Activated T-cell treated with anti-CD3 and anti-CD28 coated beads, Interleukin-2, amount 50 U/mL, for 72 hours (primary cell): ENCODE measurements at regions not wholly inside any gene's neighbourhood (a gene's known extent, or its start where the extent isn't known, plus 50 kb on each side); places are given as distances from the start of the nearest gene placed in this dataset.
"Not testable (repeated sequence)": the region's sequence is repeated elsewhere in the genome, so short reads cannot be mapped to it uniquely, and the experiment has no call there.

Experiments
- ATAC-seq, 2 donors: fragments of 150-1000 bp; cut with Tn5 transposase; replicated peaks in 1 of 2; 2 replicates each; pipeline ENCODE4 v1.10.0; 2021; ENCODE audit warnings: moderate library complexity in 2 of 2, mild to moderate bottlenecking in 1 of 2
- DNase-seq, 2 donors: peaks; one replicate each; pipeline ENCODE4 v3.0.0; 2021 to 2022; ENCODE audit warnings: mixed read lengths in 1 of 2
- H3K27ac Mint-ChIP-seq: one replicate; pipeline ENCODE4 v1.8.0; 2022; ENCODE audit warnings: mild to moderate bottlenecking, moderate library complexity, mixed read lengths
- H3K27me3 Mint-ChIP-seq: one replicate; pipeline ENCODE4 v1.8.0; 2022; ENCODE audit warnings: low read depth, mixed read lengths
- H3K36me3 Mint-ChIP-seq, 2 donors: one replicate each; pipeline ENCODE4 v1.8.0; 2022; ENCODE audit warnings: mixed read lengths in 2 of 2, mild to moderate bottlenecking in 1 of 2; ENCODE audit not compliant: insufficient read depth in 2 of 2
- H3K4me1 Mint-ChIP-seq: one replicate; pipeline ENCODE4 v1.8.0; 2022; ENCODE audit warnings: low read depth, mixed read lengths
- H3K4me3 Mint-ChIP-seq, 2 donors: one replicate each; pipeline ENCODE4 v1.8.0; 2022; ENCODE audit warnings: mild to moderate bottlenecking in 2 of 2, mixed read lengths in 2 of 2, moderate library complexity in 2 of 2
- H3K9me3 Mint-ChIP-seq, 2 donors: one replicate each; pipeline ENCODE4 v1.8.0; 2022; ENCODE audit warnings: mixed read lengths in 2 of 2

DNA sequence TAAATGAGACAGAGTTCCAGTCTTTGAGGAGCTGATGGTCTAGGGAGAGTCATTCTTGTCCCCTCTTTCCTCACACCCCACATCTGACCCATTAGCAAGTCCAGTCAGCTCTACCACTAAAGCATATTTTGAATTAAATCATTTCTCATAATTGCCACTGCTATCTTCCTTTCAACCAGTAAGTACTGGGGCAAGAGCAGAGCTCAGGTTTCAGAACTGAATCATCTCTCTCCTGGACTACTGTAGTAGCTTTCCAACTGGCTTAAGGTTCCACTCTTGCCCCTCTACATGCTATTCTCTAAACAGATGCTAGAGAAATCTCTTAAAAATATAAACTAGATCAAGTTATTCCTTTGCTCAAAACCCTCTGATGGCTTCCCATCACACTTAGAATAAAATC, 218.3 kb downstream of the TTC6 start:
- H3K4me1 Mint-ChIP-seq: no peaks in the 10 kb centered on the region
- H3K27ac Mint-ChIP-seq: no peak overlapping the region
- no peaks in the 10 kb centered on the region for H3K36me3 Mint-ChIP-seq
- DNase-seq (no peak), ATAC-seq (no peak)
- peaks cover 0 to 2% of the 10 kb centered on the region in 2 donors for H3K9me3 Mint-ChIP-seq
- no peaks in the 10 kb centered on the region for H3K27me3 Mint-ChIP-seq
- no peak overlapping the region for H3K4me3 Mint-ChIP-seq

DNA sequence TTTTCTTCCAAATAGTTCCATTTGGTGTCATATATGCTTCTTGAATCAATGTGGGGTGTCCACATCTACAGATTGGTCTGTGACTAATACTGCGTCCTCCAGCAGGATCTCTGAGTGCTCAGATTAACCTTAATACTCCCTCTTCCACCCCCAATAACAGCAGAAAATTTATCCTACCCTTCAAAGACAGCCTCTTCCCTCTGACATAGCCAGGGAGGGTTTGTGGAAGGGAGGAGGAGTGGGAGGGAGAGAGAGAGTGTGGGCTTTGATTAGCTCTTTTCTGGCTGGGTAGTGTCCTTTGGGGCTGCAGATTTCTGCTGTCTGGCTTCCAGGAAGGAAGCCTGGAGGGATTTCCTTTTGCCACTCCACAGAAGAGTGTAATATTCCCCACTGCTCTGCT, 220.7 kb downstream of the TTC6 start:
- Mint-ChIP-seq H3K27ac (no peak overlapping the region), H3K4me1 (no peaks in the 10 kb centered on the region), H3K36me3 (no peaks in the 10 kb centered on the region), H3K9me3 (no peaks in the 10 kb centered on the region), H3K27me3 (no peaks in the 10 kb centered on the region), H3K4me3 (no peak overlapping the region)
- ATAC-seq: no peak
- no peak for DNase-seq

DNA sequence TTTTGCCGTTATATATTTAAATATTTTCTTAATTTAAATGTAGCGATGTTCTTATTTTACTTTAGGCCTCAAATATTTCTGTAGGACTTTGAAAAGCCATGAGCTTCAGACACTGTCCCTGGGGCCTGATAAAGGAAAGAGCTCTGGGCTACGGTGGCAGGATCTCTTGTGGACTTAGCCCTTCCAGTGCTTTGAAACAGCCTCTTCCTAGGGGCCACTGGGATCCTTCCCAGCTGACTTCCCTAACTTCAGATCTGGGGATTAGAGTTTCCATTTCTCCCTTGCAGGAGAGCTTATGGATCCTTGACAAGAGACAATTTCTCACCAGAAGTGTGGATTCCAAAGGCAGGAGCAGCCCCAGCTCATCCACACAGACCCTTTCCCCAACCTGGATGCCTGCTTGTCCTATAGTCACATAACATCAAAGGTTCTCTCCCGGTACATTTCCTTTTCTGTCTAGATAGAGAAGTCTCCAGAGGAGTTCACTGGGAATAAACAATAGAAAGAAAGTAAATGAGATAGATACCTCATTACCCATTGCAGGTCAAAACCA, 221.4 kb downstream of the TTC6 start:
- Mint-ChIP-seq H3K9me3 (no peaks in the 10 kb centered on the region), H3K4me3 (no peak overlapping the region), H3K4me1 (no peaks in the 10 kb centered on the region), H3K27ac (no peak overlapping the region), H3K36me3 (no peaks in the 10 kb centered on the region), H3K27me3 (no peaks in the 10 kb centered on the region)
- ATAC-seq (no peak), DNase-seq (no peak)

- H3K36me3 Mint-ChIP-seq: no peaks in the 10 kb centered on the region
- ATAC-seq (no peak), DNase-seq (no peak)
- H3K4me3 Mint-ChIP-seq: no peak overlapping the region
- no peaks in the 10 kb centered on the region for H3K27me3 Mint-ChIP-seq
- H3K4me1 Mint-ChIP-seq: no peaks in the 10 kb centered on the region
- H3K9me3 Mint-ChIP-seq: no peaks in the 10 kb centered on the region
- no peak overlapping the region for H3K27ac Mint-ChIP-seq
These were observed 224.0 kb downstream of the TTC6 start for GRCh38 chr14:37819155-37820015.

DNA sequence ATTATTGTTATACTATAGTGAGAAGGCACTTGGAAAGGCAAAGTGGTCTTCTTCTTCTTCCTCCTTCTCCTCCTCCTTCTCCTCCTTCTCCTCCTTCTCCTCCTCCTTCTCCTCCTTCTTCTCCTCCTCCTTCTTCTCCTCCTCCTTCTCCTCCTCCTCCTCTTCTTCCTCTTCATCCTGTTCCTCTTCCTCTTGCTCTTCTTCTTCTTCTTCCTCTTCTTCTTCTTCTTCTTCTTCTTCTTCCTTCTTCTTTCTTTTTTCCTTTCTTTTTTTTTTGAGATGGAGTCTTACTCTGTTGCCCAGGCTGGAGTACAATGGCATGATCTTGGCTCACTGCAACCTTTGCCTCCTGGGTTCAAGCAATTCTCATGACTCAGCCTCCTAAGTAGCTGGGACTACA, 225.4 kb downstream of the TTC6 start:
- not testable (repeated sequence) for H3K27ac Mint-ChIP-seq, ATAC-seq, H3K36me3 Mint-ChIP-seq, H3K4me1 Mint-ChIP-seq, H3K4me3 Mint-ChIP-seq, H3K9me3 Mint-ChIP-seq, H3K27me3 Mint-ChIP-seq, DNase-seq

DNA sequence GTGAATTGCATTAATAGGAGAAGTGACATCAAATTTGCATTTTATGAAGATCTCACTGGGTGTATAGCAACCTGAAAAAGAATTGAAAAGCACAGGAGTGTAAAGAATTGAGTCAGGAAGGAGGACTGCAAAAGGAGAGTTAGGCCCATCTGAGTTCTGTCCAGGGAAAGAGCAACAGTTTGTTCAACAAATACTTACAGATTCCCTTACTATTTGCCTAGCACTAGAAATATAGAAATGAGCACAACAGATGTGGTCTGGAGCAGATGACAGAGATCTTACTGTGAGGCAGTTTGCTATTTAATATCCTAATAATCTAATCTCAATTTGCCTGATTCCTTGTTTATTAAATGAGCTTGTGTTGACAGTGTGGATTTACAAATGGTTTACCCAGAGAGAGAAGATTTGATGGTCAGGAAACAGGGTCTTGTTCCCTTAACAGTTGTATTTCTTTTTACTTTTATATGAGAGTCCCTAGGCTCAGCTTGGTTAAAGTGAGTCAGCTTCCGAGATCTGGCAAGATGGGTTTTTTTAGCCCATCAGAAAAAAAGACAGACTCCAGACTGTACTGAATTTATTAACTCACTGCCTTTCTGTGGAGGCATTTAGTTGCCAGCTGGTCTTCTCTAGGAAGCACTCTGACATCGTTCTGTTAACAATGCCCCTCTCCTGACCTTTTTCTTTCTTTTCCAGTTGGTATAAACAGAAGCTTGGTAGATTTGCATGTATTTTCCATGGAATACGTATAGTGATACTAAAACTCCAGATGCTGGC, 229.7 kb downstream of the TTC6 start:
- Mint-ChIP-seq H3K27ac (no peak overlapping the region), H3K36me3 (no peaks in the 10 kb centered on the region), H3K4me3 (no peak overlapping the region), H3K4me1 (no peaks in the 10 kb centered on the region), H3K27me3 (no peaks in the 10 kb centered on the region), H3K9me3 (no peaks in the 10 kb centered on the region)
- ATAC-seq: no peak
- DNase-seq: no peak

DNA sequence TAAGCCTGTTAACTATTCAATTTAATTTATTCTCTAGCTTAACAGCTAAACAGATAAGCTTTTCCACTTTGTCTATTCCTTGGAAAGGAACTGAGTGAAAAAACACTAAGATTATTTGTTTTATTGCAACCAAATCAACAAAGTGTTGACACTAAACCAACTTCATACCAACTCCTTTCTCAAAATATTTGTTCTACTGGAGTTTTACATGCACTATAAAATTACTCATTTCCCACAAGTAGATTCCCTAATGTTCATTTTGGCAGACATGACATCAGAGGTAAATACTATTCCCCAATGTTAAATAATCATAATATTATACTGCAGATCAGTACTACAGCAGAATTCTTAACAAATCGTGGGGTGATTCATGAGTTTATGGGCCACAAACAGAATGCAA, 231.4 kb downstream of the TTC6 start:
- no peak for ATAC-seq
- H3K27ac Mint-ChIP-seq: no peak overlapping the region
- DNase-seq: no peak
- H3K4me3 Mint-ChIP-seq: no peak overlapping the region
- peaks cover 0 to 4% of the 10 kb centered on the region in 2 donors for H3K36me3 Mint-ChIP-seq
- H3K9me3 Mint-ChIP-seq: peaks cover 5 to 6% of the 10 kb centered on the region in 2 donors
- no peaks in the 10 kb centered on the region for H3K27me3 Mint-ChIP-seq
- H3K4me1 Mint-ChIP-seq: no peaks in the 10 kb centered on the region

- ATAC-seq (no peak), DNase-seq (no peak)
- Mint-ChIP-seq H3K9me3 (peaks cover 9 to 15% of the 10 kb centered on the region in 2 donors), H3K27me3 (no peaks in the 10 kb centered on the region), H3K4me1 (no peaks in the 10 kb centered on the region), H3K27ac (no peak overlapping the region), H3K36me3 (peaks cover 5% of the 10 kb centered on the region in 2 donors), H3K4me3 (no peak overlapping the region)
These were observed 234.8 kb downstream of the TTC6 start for GRCh38 chr14:37830271-37830670.

GRCh38 chr14:37834275-37834674, 238.8 kb downstream of the TTC6 start:
- H3K4me1 Mint-ChIP-seq: no peaks in the 10 kb centered on the region
- no peak for DNase-seq
- no peak for ATAC-seq
- H3K9me3 Mint-ChIP-seq: peaks cover 18 to 24% of the 10 kb centered on the region in 2 donors
- peaks cover 7 to 10% of the 10 kb centered on the region in 2 donors for H3K36me3 Mint-ChIP-seq
- no peaks in the 10 kb centered on the region for H3K27me3 Mint-ChIP-seq
- H3K27ac Mint-ChIP-seq: no peak overlapping the region
- no peak overlapping the region for H3K4me3 Mint-ChIP-seq

GRCh38 chr14:37838778-37839177, 243.3 kb downstream of the TTC6 start:
- not testable (repeated sequence) for H3K27ac Mint-ChIP-seq, DNase-seq, H3K4me1 Mint-ChIP-seq, H3K36me3 Mint-ChIP-seq, ATAC-seq, H3K4me3 Mint-ChIP-seq, H3K27me3 Mint-ChIP-seq
- H3K9me3 Mint-ChIP-seq: peaks cover 15 to 18% of the 10 kb centered on the region in 2 donors

GRCh38 chr14:37841039-37841438, 245.6 kb downstream of the TTC6 start:
- ATAC-seq, DNase-seq, H3K36me3 Mint-ChIP-seq, H3K27ac Mint-ChIP-seq, H3K4me1 Mint-ChIP-seq, H3K4me3 Mint-ChIP-seq, H3K27me3 Mint-ChIP-seq: not testable (repeated sequence)
- peaks cover 8 to 10% of the 10 kb centered on the region in 2 donors for H3K9me3 Mint-ChIP-seq

GRCh38 chr14:37842106-37842505, 246.7 kb downstream of the TTC6 start:
- DNase-seq (no peak), ATAC-seq (no peak)
- Mint-ChIP-seq H3K9me3 (peaks cover 7 to 9% of the 10 kb centered on the region in 2 donors), H3K27ac (no peak overlapping the region), H3K27me3 (no peaks in the 10 kb centered on the region), H3K4me3 (no peak overlapping the region), H3K36me3 (peaks cover 1 to 3% of the 10 kb centered on the region in 2 donors), H3K4me1 (no peaks in the 10 kb centered on the region)

- no peaks in the 10 kb centered on the region for H3K4me1 Mint-ChIP-seq
- ATAC-seq: no peak
These were observed 248.7 kb downstream of the TTC6 start for GRCh38 chr14:37843954-37844607.

More at GRCh38 chr14:37843954-37844607, 248.7 kb downstream of the TTC6 start:
- DNase-seq: no peak
- Mint-ChIP-seq H3K9me3 (peaks cover 4 to 6% of the 10 kb centered on the region in 2 donors), H3K27me3 (peaks cover 10% of the 10 kb centered on the region), H3K36me3 (no peaks in the 10 kb centered on the region), H3K27ac (no peak overlapping the region), H3K4me3 (no peak overlapping the region)
